MM.1S (cell line): ENCODE measurements at regions not wholly inside any gene's neighbourhood (a gene's known extent, or its start where the extent isn't known, plus 50 kb on each side); places are given as distances from the start of the nearest gene placed in this dataset.

Source experiments
- DNase-seq: peaks from one replicate; pipeline ENCODE4 v3.0.0-alpha.2; 2015
- H2AFZ ChIP-seq: fragments of 300-600 bp; sonication (generic); 2 replicates; pipeline ENCODE4 v1.6.0; 2016; ENCODE audit warnings: antibody characterized with exemption, low read length
- H3F3A ChIP-seq: fragments of 300-600 bp; sonication (generic); 2 replicates; pipeline ENCODE4 v1.6.1; 2016; ENCODE audit warnings: mild to moderate bottlenecking, antibody characterized with exemption, low read length, moderate library complexity, mixed read lengths; ENCODE audit not compliant: insufficient read depth
- H3K27ac ChIP-seq: fragments of 300-600 bp; sonication (generic); 2 replicates; pipeline ENCODE4 v1.5.1; 2016; ENCODE audit warnings: mild to moderate bottlenecking, low read length
- H3K27me3 ChIP-seq: fragments of 300-600 bp; sonication (generic); replicated peaks from 2 replicates; pipeline ENCODE4 v1.6.0; 2016; ENCODE audit warnings: low read length; ENCODE audit not compliant: insufficient read depth
- H3K36me3 ChIP-seq: fragments of 300-600 bp; sonication (generic); replicated peaks from 2 replicates; pipeline ENCODE4 v1.6.1; 2016; ENCODE audit warnings: mild to moderate bottlenecking, low read length, mixed read lengths; ENCODE audit not compliant: insufficient read depth
- H3K4me1 ChIP-seq: fragments of 300-600 bp; sonication (generic); 2 replicates; pipeline ENCODE4 v1.6.1; 2016; ENCODE audit warnings: low read length, mixed read lengths
- H3K4me2 ChIP-seq: fragments of 300-600 bp; sonication (generic); 2 replicates; pipeline ENCODE4 v1.6.0; 2016; ENCODE audit warnings: low read depth, low read length
- H3K4me3 ChIP-seq: fragments of 300-600 bp; sonication (generic); 2 replicates; pipeline ENCODE4 v1.5.1; 2016; ENCODE audit warnings: low read length, mixed read lengths
- H3K79me2 ChIP-seq: fragments of 300-600 bp; sonication (generic); 2 replicates; pipeline ENCODE4 v1.6.1; 2016; ENCODE audit warnings: mixed run types, low read length, mixed read lengths
- H3K9ac ChIP-seq: fragments of 300-600 bp; sonication (generic); 2 replicates; pipeline ENCODE4 v1.6.1; 2016; ENCODE audit warnings: low read length, mixed read lengths
- H3K9me2 ChIP-seq: fragments of 300-600 bp; sonication (generic); replicated peaks from 2 replicates; pipeline ENCODE4 v1.6.1; 2016; ENCODE audit warnings: mild to moderate bottlenecking, low read length, mixed read lengths; ENCODE audit not compliant: insufficient read depth
- H3K9me3 ChIP-seq: fragments of 300-600 bp; sonication (generic); replicated peaks from 2 replicates; pipeline ENCODE4 v1.6.1; 2016; ENCODE audit warnings: mild to moderate bottlenecking, low read length, mixed read lengths; ENCODE audit not compliant: insufficient read depth
- H4K20me1 ChIP-seq: fragments of 300-600 bp; sonication (generic); 2 replicates; pipeline ENCODE4 v1.6.1; 2016; ENCODE audit warnings: mild to moderate bottlenecking, low read length, moderate library complexity, mixed read lengths; ENCODE audit not compliant: insufficient read depth
- CTCF ChIP-seq: fragments of 300-600 bp; sonication (generic); IDR thresholded peaks from 2 replicates; pipeline ENCODE4 v1.5.1; 2016; ENCODE audit warnings: antibody characterized with exemption, low read length, mixed read lengths
- EZH2 ChIP-seq: fragments of 300-600 bp; sonication (generic); optimal IDR thresholded peaks from 2 replicates; pipeline ENCODE3; 2017; ENCODE audit warnings: low read depth, mild to moderate bottlenecking, antibody characterized with exemption, low read length, mixed read lengths
- EZH2phosphoT487 ChIP-seq: fragments of 300-600 bp; sonication (generic); IDR thresholded peaks from 2 replicates; pipeline ENCODE4 v1.6.1; 2018; ENCODE audit warnings: antibody characterized with exemption, low read length

- no peak overlapping the region for H2AFZ ChIP-seq
- H3K36me3 ChIP-seq: no peaks in the 10 kb centered on the region
- H3K9ac ChIP-seq: peak overlapping the region; percentile 49
- peaks cover 47% of the 10 kb centered on the region for H3F3A ChIP-seq
- H3K9me2 ChIP-seq: no peaks in the 10 kb centered on the region
- no peak overlapping the region; the same call in 1 of the 2 replicates for H3K4me3 ChIP-seq
- TF ChIP-seq EZH2 (no peak), CTCF (no peak), EZH2phosphoT487 (no peak)
- H3K79me2 ChIP-seq: no peaks in the 10 kb centered on the region
- no peaks in the 10 kb centered on the region for H4K20me1 ChIP-seq
- peaks cover 63% of the 10 kb centered on the region for H3K4me1 ChIP-seq
- peak overlapping the region; percentile 88 for H3K27ac ChIP-seq
- H3K27me3 ChIP-seq: no peaks in the 10 kb centered on the region
- no peaks in the 10 kb centered on the region for H3K9me3 ChIP-seq
- DNase-seq: peak; percentile 97
- peak overlapping the region; percentile 24 for H3K4me2 ChIP-seq
Observed at GRCh38 chr12:4148418-4149056, 125.0 kb upstream of the CCND2 start.

GRCh38 chr12:4147031-4147481, 126.5 kb upstream of the CCND2 start:
- Histone ChIP-seq H4K20me1 (no peaks in the 10 kb centered on the region), H3K27ac (no peak overlapping the region), H3K9me2 (no peaks in the 10 kb centered on the region), H3K4me3 (no peak overlapping the region), H3K9me3 (no peaks in the 10 kb centered on the region), H3K4me1 (peaks cover 55% of the 10 kb centered on the region), H3K9ac (no peak overlapping the region), H3K36me3 (no peaks in the 10 kb centered on the region), H2AFZ (no peak overlapping the region), H3K27me3 (no peaks in the 10 kb centered on the region), H3K79me2 (no peaks in the 10 kb centered on the region), H3K4me2 (no peak overlapping the region), H3F3A (peaks cover 51% of the 10 kb centered on the region)
- no peak for TF ChIP-seq EZH2
- TF ChIP-seq EZH2phosphoT487: no peak
- TF ChIP-seq CTCF: no peak
- DNase-seq: no peak

DNA sequence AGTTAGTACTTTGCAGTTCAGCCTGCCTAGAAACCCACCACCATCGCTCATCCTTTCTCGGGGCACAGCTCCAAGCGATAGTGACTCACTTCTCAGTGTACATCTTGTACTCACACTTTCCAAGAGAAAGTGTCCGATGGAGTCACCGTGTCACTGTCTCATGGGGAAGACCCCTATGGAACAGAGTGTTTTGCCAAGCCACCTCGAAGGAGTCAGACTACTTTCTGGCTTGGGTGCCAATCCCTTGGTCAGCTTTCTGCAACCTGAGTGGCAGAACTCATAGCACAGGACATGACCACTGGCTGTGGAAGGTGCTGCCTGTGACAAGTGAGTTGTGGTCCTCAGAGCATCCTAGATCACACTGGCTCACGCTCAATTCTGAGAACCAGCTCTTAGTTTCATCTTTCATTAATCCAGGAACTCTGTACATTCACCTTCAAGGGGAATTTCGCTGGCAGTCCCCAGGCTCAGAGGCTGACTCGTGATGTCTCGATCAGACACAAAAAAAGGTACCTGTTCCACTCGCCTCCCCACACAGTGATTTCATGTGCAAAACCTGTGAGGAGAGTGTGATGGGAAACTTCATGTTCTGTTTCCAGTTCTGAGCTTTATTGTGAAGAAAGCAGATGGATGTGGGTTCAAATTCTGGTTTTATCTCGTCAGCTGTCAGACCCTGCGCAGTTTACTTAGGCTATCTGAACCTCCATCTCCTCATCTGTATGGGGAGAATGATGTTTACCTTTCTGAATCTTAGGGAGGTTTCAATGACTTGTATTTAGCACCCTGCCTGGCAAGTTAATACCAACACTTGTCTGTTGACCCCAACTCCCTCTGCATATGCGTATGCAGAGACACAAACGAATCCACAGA, 127.3 kb upstream of the CCND2 start:
- Histone ChIP-seq H3K36me3 (no peaks in the 10 kb centered on the region), H3K4me2 (no peak overlapping the region), H3K9ac (no peak overlapping the region), H3K9me2 (no peaks in the 10 kb centered on the region), H3K4me1 (peaks cover 55% of the 10 kb centered on the region), H3K27me3 (no peaks in the 10 kb centered on the region), H4K20me1 (no peaks in the 10 kb centered on the region), H3K4me3 (no peak overlapping the region), H3F3A (peaks cover 47% of the 10 kb centered on the region), H3K79me2 (no peaks in the 10 kb centered on the region), H3K9me3 (no peaks in the 10 kb centered on the region), H3K27ac (no peak overlapping the region), H2AFZ (no peak overlapping the region)
- no peak for TF ChIP-seq EZH2
- DNase-seq: no peak

DNA sequence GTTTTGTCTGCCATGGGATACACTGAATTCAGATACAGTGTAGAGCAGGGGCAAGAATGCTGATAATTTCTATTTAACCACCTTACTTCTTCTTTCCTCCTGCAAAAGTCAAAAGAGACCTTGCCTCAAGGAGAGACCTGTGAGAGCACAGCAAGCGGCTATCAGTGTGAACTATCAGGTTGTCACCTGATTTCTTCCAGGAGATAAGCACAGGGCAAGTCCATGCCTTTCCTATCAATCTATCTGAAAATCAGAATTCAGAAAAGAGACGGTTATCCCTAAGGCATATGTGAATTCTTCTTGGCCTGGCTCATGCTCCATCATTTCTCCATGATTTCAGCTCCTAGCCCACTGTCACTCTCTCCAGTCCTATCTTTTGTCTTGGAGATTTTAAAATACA, 128.9 kb upstream of the CCND2 start:
- TF ChIP-seq CTCF: no peak
- no peak for TF ChIP-seq EZH2phosphoT487
- no peak for TF ChIP-seq EZH2
- no peak overlapping the region for H3K4me2 ChIP-seq
- peaks cover 43% of the 10 kb centered on the region for H3F3A ChIP-seq
- no peak overlapping the region for H3K27ac ChIP-seq
- H2AFZ ChIP-seq: no peak overlapping the region
- H3K27me3 ChIP-seq: no peaks in the 10 kb centered on the region
- no peak overlapping the region for H3K4me3 ChIP-seq
- H3K9ac ChIP-seq: no peak overlapping the region
- DNase-seq: no peak
- no peaks in the 10 kb centered on the region for H3K9me2 ChIP-seq
- H3K36me3 ChIP-seq: no peaks in the 10 kb centered on the region
- H4K20me1 ChIP-seq: no peaks in the 10 kb centered on the region
- no peaks in the 10 kb centered on the region for H3K9me3 ChIP-seq
- H3K79me2 ChIP-seq: no peaks in the 10 kb centered on the region
- peaks cover 61% of the 10 kb centered on the region for H3K4me1 ChIP-seq
